ENCODE measurements at regions not wholly inside any gene's neighbourhood (a gene's known extent, or its start where the extent isn't known, plus 50 kb on each side); places are given as distances from the start of the nearest gene placed in this dataset.

- DNase-seq (ENCODE audit: low read depth), result peak; percentile 75
Observed at GRCh38 chr2:20135631-20136050, 84.2 kb upstream of the LAPTM4A start.

GRCh38 chr2:20132990-20133535 is 81.6 kb upstream of the LAPTM4A start:
- DNase-seq (ENCODE audit: low read depth), result no peak
- TF ChIP-seq CTCF (conservative IDR thresholded peaks at IDR 0.05; ENCODE audit: low read depth, low read length), result no peak
- no peak overlapping the region for H3K4me3 ChIP-seq (ENCODE audit: low read depth, low read length)

More at GRCh38 chr2:20135631-20136050, 84.2 kb upstream of the LAPTM4A start:
- TF ChIP-seq CTCF (conservative IDR thresholded peaks at IDR 0.05; ENCODE audit: low read depth, low read length), result peak; percentile 88
- no peak overlapping the region for H3K4me3 ChIP-seq (ENCODE audit: low read depth, low read length)

GRCh38 chr2:20130821-20131645 is 79.6 kb upstream of the LAPTM4A start:
- no peak overlapping the region for H3K4me3 ChIP-seq (ENCODE audit: low read depth, low read length)
- peak; percentile 35 for DNase-seq (ENCODE audit: low read depth)
- no peak for TF ChIP-seq CTCF (conservative IDR thresholded peaks at IDR 0.05; ENCODE audit: low read depth, low read length)

- no peak for DNase-seq (ENCODE audit: low read depth)
- H3K4me3 ChIP-seq (ENCODE audit: low read depth, low read length), result no peak overlapping the region
- TF ChIP-seq CTCF (conservative IDR thresholded peaks at IDR 0.05; ENCODE audit: low read depth, low read length), result no peak
Observed at GRCh38 chr2:20130160-20130560, 78.7 kb upstream of the LAPTM4A start.

- TF ChIP-seq CTCF (conservative IDR thresholded peaks at IDR 0.05; ENCODE audit: low read depth, low read length), result no peak
- no peak for DNase-seq (ENCODE audit: low read depth)
- H3K4me3 ChIP-seq (ENCODE audit: low read depth, low read length), result no peak overlapping the region
Observed at GRCh38 chr2:20129331-20130159, 78.1 kb upstream of the LAPTM4A start.

- no peak for DNase-seq (ENCODE audit: low read depth)
- no peak for TF ChIP-seq CTCF (conservative IDR thresholded peaks at IDR 0.05; ENCODE audit: low read depth, low read length)
- no peak overlapping the region for H3K4me3 ChIP-seq (ENCODE audit: low read depth, low read length)
Observed at GRCh38 chr2:20128506-20129330, 77.3 kb upstream of the LAPTM4A start.
